ENCODE measurements at regions not wholly inside any gene's neighbourhood (a gene's known extent, or its start where the extent isn't known, plus 50 kb on each side); places are given as distances from the start of the nearest gene placed in this dataset.

DNA sequence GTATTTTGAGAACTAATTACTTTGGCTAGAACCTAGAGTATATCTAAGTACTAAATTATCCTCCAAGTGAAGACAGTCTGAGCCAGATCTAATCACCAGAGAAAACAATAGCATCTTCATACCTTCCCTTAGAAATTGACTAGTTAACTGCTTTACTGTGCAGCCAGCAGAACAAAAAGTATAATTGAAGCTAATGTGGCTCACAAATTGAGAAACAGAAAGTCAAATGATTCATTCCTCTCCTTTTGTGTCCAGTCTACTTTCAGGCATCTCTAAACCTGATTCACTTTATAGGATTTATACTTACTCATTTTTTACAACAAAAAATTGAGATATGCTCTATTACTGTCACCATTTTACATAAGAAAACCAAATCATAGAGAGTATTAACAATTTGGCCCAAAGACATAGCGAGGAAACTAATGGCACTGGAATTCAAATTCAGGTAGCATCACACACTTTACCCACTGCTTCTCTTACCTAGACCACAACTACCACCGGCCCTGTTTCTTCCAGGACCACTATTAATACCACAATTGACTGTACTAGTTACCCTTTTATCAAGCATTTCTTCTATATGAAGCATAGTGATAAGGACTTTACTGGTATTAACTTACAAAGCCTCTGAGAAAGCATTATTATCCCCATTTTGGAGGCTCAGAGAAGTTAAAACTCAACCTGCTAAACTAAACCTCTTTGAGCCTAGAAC lies 1402.6 kb upstream of the TENM4 start:
- intact Hi-C loops (cut with DNase I), result no loop called here
- DNase-seq (ENCODE audit: low spot score), result no peak

DNA sequence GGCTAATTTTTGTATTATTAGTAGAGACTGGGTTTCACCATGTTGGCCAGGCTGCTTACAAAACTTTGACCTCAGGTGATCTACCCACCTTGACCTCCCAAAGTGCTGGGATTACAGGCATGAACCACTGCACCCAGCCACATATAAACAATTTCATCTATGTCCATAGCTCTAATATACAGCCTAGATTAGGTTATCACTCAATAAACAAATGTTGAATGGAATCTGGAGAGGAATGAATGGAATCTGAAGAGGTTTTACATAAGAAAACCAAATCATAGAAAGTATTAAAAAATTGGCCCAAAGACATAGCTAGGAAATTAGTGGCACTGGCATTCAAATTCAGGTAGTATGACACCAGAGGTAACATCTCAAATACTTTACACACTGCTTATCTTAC lies 1401.4 kb upstream of the TENM4 start:
- intact Hi-C loops (cut with DNase I), result no loop called here
- no peak for DNase-seq (ENCODE audit: low spot score)

- intact Hi-C loops (cut with DNase I), result no loop called here
- DNase-seq (ENCODE audit: low spot score), result no peak
Measured at GRCh38 chr11:80841675-80842074, 1400.8 kb upstream of the TENM4 start.

GRCh38 chr11:80838153-80838552 lies 1397.3 kb upstream of the TENM4 start:
- DNase-seq (ENCODE audit: low spot score), result no peak
- intact Hi-C loops (cut with DNase I), result no loop called here

GRCh38 chr11:80837051-80837450 lies 1396.2 kb upstream of the TENM4 start:
- intact Hi-C loops (cut with DNase I), result no loop called here
- DNase-seq (ENCODE audit: low spot score), result no peak

GRCh38 chr11:80831374-80831773 lies 1390.5 kb upstream of the TENM4 start:
- intact Hi-C loops (cut with DNase I), result loop anchor here in 1 of 2 donors (5.0 kb wide), 1 partner anchor 1056 kb away; no protein-coding TSS in a partner anchor
- no peak for DNase-seq (ENCODE audit: low spot score)

GRCh38 chr11:80827781-80828180 lies 1387.0 kb upstream of the TENM4 start:
- DNase-seq (ENCODE audit: low spot score), result no peak
- intact Hi-C loops (cut with DNase I), result no loop called here

DNA sequence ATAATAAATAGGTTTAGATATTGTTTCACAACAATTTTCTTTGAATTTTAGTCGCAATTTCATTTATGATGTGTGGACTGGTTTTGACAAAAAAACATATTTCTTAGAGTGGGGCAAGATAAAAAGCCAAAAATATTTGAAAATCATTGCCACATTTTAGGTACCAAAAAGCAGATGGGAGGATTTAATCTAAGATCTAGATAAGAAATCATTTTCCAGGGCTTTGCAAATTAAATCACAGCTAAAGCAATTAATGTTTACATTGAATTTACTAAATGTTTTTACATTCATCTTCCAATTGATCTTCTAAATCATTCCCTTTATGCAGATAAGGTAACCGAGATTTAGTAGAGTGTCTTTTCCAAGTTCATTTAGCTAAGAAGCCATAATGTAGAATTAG lies 1386.0 kb upstream of the TENM4 start:
- no peak for DNase-seq (ENCODE audit: low spot score)
- intact Hi-C loops (cut with DNase I), result no loop called here

GRCh38 chr11:80822308-80822707 lies 1381.5 kb upstream of the TENM4 start:
- no peak for DNase-seq (ENCODE audit: low spot score)
- intact Hi-C loops (cut with DNase I), result no loop called here

- no peak for DNase-seq (ENCODE audit: low spot score)
- intact Hi-C loops (cut with DNase I), result no loop called here
Measured at GRCh38 chr11:80819271-80819670, 1378.4 kb upstream of the TENM4 start.

GRCh38 chr11:80816966-80817365 lies 1376.1 kb upstream of the TENM4 start:
- intact Hi-C loops (cut with DNase I), result no loop called here
- no peak for DNase-seq (ENCODE audit: low spot score)

GRCh38 chr11:80816454-80816847 lies 1375.6 kb upstream of the TENM4 start:
- intact Hi-C loops (cut with DNase I), result no loop called here
- DNase-seq (ENCODE audit: low spot score), result no peak

DNA sequence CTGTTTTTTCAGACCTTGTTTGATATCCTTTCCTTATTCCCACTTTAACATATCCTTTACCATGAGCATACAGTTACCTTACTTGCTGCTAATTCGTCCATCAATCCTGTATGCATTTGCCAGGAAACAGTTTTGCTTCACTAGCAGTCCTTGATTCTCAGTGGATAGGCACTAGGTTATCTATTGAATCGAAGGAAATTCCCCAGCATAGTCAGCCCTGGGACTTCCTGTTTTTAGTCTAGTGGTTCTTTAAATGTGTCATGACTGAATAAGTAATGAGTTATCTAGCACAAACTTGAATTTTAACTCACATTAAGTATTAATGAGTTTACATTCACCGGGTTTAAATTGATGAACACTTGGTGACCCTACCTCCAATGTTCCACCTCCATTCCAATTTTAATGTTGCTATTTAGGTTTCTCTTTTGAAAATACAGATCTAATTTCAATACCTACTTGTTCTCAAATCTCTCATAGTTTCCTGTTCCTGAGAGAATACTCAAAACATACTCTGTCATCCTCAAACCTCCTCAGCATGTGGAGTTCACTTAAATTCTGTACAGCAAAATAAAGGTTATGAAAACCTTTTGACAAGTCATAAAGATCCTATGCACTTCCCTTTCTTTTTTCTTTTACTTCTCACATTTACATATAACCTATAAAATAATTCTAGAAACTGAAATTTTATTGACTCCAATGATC lies 1375.1 kb upstream of the TENM4 start:
- DNase-seq (ENCODE audit: low spot score), result no peak
- intact Hi-C loops (cut with DNase I), result no loop called here

- no peak for DNase-seq (ENCODE audit: low spot score)
- intact Hi-C loops (cut with DNase I), result no loop called here
Measured at GRCh38 chr11:80814813-80815212, 1374.0 kb upstream of the TENM4 start.

- DNase-seq (ENCODE audit: low spot score), result no peak
- intact Hi-C loops (cut with DNase I), result no loop called here
Measured at GRCh38 chr11:80810695-80811094, 1369.9 kb upstream of the TENM4 start.

DNA sequence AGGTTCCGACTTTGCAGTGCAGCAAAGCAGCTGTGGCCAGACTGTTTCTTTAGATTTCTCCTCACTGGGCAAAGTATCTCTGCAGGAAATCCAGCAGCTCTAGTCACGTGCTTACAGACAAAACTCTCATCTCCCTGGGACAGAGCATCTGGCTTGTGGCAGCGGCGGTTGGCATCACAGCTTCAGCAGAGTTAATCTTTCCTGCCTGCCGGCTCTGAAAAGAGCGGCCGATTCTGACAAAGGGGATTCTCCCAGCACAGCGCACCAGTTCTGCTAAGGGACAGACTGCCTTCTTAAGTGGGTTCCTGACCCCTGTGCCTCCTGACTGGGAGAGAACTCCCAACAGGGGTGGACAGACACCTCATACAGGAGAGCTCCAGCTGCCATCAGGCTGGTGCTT lies 1357.3 kb upstream of the TENM4 start:
- no peak for DNase-seq (ENCODE audit: low spot score)
- intact Hi-C loops (cut with DNase I), result no loop called here

- intact Hi-C loops (cut with DNase I), result no loop called here
- no peak for DNase-seq (ENCODE audit: low spot score)
Measured at GRCh38 chr11:80783561-80783960, 1342.7 kb upstream of the TENM4 start.

GRCh38 chr11:80782135-80782885 lies 1341.5 kb upstream of the TENM4 start:
- intact Hi-C loops (cut with DNase I), result no loop called here
- no peak for DNase-seq (ENCODE audit: low spot score)

DNA sequence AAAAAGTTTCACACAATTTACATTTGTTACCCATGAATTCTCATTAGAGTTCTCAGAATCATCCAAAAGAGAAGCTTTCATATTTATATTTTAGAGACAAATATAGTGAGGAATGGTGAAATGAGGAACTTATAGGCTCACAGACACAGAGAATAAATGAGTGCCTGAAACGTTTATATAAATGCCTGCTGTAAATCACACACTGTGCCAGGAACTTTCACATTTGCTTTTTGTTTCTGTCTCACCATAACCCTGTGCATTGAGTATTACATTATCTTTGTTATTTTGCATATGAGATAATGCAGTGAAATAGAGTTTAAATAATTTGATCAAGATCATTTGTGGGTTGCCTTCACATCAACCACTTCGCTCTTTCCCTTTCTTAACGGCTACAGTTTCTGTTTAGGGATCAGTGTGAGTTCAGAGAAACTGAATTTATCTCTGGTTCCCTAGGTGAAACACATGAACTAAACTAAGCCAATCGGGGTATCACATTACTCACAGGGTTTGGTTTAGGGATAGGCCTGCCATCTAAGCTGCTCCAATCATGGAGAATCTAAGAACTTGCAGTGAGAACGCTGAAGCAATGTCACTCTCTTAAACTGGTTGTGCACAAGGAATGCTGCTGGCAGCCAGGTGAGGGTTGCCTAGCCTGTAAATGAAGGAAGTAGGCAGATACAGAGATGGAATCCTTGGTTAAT lies 1339.2 kb upstream of the TENM4 start:
- DNase-seq (ENCODE audit: low spot score), result no peak
- intact Hi-C loops (cut with DNase I), result no loop called here

DNA sequence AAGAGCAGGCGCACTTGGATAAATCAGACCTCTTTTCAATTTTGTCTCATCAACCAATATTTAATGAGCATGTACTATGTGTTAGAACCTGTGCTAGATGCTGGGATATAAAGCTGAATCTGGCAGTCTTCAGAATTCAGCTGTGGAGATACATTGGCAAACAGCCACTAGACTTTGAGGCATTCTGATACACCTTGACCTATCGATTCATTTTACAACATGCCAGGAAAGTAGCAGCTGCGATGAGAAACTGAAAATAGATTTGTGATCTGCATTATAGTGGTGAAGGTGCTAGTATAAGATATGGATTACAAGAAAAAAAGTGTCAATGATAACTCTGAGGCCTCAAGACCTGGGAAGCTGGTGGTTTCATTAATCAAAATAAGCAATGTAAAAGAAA lies 1338.1 kb upstream of the TENM4 start:
- DNase-seq (ENCODE audit: low spot score), result no peak
- intact Hi-C loops (cut with DNase I), result no loop called here
